ENCODE measurements at regions not wholly inside any gene's neighbourhood (a gene's known extent, or its start where the extent isn't known, plus 50 kb on each side); places are given as distances from the start of the nearest gene placed in this dataset.

DNA sequence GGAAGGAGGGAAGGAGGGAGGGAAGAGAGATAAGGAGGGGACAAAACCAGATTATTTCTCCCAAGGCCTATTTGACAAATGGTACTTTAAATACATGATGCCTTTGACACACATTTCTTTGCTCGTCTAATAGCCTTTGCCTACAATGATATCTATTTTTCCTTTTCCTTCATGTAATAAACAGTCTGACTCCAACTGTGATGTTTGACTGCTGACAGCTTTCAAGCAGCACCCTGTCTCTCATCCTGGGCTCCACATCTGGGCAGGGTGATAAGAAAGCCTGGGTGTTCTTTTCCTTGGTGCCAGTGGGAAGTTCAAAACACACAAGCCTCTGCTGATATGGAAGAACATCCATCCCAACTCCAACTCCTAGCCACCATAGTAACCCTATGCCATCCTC, 1277.7 kb upstream of the NXPH2 start:
- DNase-seq = no peak

DNA sequence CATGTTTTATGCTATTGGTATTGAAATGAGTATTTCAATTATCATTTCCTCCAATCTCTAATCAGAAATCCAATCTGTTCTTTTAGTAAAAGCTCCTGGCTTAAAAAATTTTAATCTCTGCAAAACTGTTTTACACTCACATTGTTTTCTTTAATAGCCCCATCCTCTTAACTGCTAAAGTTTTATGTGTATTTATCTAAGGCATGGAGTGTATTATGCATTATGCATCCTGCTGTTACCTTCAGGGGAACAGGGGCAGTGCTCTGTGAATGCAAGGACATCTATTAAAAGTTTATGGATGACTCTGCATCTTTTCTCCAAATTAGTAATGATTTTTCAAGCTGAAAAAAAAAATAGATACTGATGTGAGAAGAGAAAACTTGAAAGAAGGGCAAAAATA, 1261.6 kb upstream of the NXPH2 start:
- no peak for DNase-seq

GRCh38 chr2:140041239-140041638, 1261.0 kb upstream of the NXPH2 start:
- no peak for DNase-seq

DNA sequence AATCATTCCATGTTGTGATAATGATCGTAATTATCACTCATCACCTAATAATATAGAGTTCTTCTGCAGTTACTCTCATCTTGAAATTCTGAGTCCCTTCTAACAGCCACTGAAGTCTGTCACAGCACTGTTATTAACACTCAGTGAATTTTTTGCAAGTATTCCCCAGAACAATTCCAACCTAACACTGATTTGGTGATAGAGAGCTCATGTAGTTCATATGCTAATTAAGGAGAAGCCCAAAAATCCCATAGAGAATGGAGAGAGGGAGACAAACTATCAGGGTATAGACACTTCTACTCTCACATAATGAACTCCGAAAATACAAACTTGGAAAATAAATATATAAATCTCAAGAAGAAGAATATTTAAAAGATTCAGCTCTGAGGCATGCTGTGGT, 1253.4 kb upstream of the NXPH2 start:
- no peak for DNase-seq

DNA sequence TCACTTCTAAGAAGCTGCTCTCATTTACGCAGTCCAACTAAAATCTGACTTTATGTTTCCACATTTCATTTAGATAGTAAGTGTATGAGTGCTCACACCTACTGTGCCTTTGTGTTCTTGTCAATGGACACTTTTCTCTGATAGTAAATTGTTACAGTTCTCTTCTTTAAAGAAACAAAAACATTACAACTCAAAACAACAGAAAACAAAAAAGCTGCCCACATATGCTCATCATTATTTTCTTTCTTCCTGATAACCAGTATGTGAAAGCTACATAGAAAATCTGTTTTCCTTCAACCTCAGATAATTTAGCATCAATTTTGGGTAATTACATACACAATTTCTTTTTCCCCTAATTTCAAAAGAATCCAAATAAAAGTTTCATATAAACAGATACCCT, 1247.8 kb upstream of the NXPH2 start:
- no peak for DNase-seq

- DNase-seq = peak; percentile 17
Measured at GRCh38 chr2:140027320-140027719, 1247.1 kb upstream of the NXPH2 start.

DNA sequence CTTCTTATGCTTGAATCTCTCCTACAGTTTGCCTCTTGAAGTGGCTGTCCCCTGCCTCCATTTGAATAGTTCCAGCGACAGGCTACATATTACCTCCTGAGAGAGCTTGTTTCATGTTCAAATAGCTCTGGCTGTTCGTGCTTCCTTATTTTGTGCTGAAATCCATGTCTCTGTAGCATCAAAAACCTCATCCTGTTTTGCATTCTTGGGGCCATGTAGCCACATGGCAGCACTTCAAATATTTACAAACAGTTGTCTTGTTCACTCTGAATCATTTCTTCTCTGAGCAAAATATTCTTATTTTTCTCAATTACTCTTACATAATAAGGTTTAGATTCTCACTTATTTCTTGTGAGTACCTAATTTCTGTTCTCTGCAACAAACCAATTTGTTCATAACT, 1243.1 kb upstream of the NXPH2 start:
- no peak for DNase-seq

DNA sequence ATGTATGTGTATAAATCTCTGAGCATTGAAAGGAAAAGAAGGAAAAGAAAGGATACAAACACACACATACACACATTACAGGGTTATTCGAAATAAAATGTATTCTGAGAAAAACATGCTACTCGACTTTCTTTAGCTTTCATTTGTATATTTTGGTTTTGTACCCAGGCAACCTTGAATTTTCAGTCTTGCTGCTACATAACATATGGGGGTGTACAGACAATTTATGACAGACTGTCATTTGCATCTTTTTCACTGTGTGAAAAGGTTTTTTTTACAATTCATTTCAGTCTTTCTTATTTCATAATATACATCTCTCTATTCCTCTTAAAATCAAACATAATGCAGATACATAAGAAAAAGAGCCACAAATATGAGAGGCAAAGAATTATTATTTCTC, 1238.4 kb upstream of the NXPH2 start:
- DNase-seq = no peak

DNA sequence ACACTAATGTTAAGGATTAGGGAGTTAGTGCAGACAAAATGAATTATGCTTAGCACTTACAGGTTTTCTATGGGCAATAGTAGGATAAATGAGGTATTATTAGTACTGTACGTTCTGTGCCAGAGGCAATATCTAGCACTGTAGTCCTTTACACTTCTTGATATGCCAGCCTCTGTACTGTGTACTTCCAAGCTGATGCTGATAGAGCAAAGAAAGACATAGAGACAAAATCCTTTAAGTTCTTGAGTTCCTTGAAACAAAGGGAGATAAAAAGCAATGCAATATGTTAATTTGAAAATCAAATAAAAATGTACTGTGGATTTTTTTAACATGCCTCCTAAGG, 1234.0 kb upstream of the NXPH2 start:
- no peak for DNase-seq

- no peak for DNase-seq
Measured at GRCh38 chr2:140013545-140014203, 1233.5 kb upstream of the NXPH2 start.

DNA sequence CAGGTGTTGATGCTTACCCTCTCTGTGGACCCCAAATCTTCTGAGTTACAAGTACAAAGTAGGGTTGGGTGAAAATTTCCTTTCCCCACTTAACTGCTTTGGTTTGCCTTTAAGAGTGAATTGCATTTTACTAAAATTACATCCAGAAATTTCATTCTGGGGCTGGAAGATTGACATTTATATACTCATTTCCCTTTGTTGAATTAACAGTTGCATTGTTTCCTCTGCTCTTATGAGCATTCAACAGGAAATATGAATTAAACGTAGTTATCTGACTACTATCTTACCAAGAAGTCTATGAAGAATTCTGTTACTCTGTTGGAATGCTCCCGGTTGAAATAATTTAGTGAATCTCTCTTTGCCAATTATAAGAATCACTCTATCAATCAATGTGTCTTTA, 1231.1 kb upstream of the NXPH2 start:
- no peak for DNase-seq

GRCh38 chr2:140002110-140002509, 1221.9 kb upstream of the NXPH2 start:
- no peak for DNase-seq

DNA sequence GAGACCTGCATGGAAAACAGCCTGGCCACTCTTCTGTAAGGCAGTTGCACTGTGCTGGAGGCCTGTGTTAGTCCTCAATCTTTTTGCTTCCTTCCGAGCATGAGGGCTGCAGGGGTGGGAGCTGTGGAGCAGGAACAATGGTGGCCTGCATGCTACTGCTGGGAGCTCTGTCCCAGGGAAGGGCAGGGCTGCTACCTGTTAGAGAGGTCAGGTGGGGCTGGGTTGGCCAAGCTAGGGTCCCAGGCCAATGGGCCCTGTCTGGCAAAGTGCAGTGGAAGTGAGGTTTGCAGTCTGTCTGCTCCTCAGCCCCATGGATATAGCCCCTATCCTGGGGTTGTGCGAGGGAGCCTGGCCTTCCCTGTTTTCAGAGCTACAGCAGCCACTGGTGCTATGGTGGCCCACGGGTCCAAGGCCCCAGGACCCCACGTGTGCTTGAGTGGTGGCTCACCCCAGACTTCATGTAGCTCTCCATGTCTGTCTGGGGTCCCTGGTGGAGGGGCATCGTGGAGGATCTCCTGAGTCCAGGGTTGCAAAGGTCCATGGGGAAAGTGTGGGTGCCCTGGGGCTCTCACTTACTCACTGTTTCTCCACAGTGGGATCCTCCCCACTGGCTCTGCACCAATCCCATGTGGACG, 1212.6 kb upstream of the NXPH2 start:
- DNase-seq = no peak

GRCh38 chr2:139992078-139992477, 1211.9 kb upstream of the NXPH2 start:
- DNase-seq = peak; percentile 7

GRCh38 chr2:139990646-139991335, 1210.6 kb upstream of the NXPH2 start:
- no peak for DNase-seq

- peak; percentile 77 for DNase-seq
Measured at GRCh38 chr2:139969323-139969722, 1189.1 kb upstream of the NXPH2 start.

GRCh38 chr2:139968588-139968987, 1188.4 kb upstream of the NXPH2 start:
- DNase-seq = no peak

DNA sequence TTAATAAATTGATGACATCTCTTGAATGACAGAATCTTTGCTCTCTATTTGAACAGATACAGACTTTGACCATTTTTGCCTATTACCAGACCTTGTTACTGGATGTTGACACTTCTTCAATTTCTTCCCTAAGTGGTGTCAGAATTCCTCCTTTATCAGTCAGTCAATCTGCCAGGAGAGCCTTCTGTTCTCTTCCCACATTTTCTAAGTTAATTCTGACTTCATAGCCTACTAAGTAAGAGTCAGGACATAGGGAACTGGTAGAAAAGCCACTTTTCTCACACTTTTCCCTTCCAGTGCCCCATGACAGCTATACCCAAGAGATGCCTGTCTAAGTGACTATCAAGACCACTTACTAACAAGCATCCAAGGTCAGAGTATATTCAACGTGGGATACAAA, 1187.5 kb upstream of the NXPH2 start:
- no peak for DNase-seq

- DNase-seq = no peak
Measured at GRCh38 chr2:139964721-139965440, 1184.7 kb upstream of the NXPH2 start.

GRCh38 chr2:139963863-139964355, 1183.7 kb upstream of the NXPH2 start:
- no peak for DNase-seq

- DNase-seq = no peak
Measured at GRCh38 chr2:139949242-139949972, 1169.2 kb upstream of the NXPH2 start.

DNA sequence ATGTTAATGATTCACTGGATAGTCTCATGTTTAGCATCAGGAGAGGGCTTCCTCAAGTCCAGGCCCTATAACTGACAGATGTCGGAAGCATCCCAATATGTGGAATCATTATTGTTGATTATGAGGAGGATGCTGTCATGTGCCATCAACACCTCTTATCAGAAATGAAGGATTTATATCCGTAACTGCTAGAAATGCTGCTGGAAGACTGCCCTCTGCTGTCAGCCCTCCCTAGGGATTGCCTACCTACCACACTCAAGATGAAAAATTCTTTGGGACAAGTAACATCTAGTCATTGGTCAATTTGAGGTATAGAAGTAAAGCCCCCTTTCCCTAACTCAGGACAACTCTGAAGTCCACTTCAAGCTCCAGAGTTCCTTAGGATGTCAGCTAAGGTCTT, 1166.5 kb upstream of the NXPH2 start:
- peak; percentile 15 for DNase-seq

- no peak for DNase-seq
Measured at GRCh38 chr2:139940686-139941085, 1160.5 kb upstream of the NXPH2 start.

Data from NCI-H82 (cell line).